H1 (cell line): ENCODE measurements at regions not wholly inside any gene's neighbourhood (a gene's known extent, or its start where the extent isn't known, plus 50 kb on each side); places are given as distances from the start of the nearest gene placed in this dataset.

ENCODE experiments used
- ASH2L ChIP-seq: fragments of 200-600, 300-600 bp; sonication (generic); IDR thresholded peaks from one replicate; pipeline ENCODE4 v1.7.1; 2017; ENCODE audit warnings: low read length
- BCL11A ChIP-seq, 2 experiments: IDR thresholded peaks; one replicate each; pipeline ENCODE4 v1.6.1; 2011; ENCODE audit warnings: low read depth in 2 of 2, low read length in 2 of 2, mild to moderate bottlenecking in 2 of 2
- CBX5 ChIP-seq: fragments of 300-800, 300-1000 bp; sonication (generic); IDR thresholded peaks from 2 replicates; pipeline ENCODE4 v1.7.1; 2016; ENCODE audit warnings: antibody characterized with exemption, low read length, low read depth
- CEBPB ChIP-seq: IDR thresholded peaks from 2 replicates; pipeline ENCODE4 v1.6.1; 2012; ENCODE audit warnings: low read depth, low read length
- EGR1 ChIP-seq: IDR thresholded peaks from 2 replicates; pipeline ENCODE4 v1.6.1; 2011; ENCODE audit warnings: low read depth, low read length, borderline replicate concordance
- GTF2F1 ChIP-seq: IDR thresholded peaks from 2 replicates; pipeline ENCODE4 v1.6.1; 2012; ENCODE audit warnings: low read depth, low read length, improper control_type of control experiment, borderline replicate concordance
- KDM1A ChIP-seq: fragments of 200-600, 300-600 bp; sonication (generic); IDR thresholded peaks from 2 replicates; pipeline ENCODE4 v1.7.1; 2016; ENCODE audit warnings: mild to moderate bottlenecking, low read length, borderline replicate concordance
- NANOG ChIP-seq: IDR thresholded peaks from 2 replicates; pipeline ENCODE4 v1.6.1; 2011; ENCODE audit warnings: low read length, low read depth, mild to moderate bottlenecking, inconsistent platforms; ENCODE audit not compliant: insufficient read depth, poor library complexity, severe bottlenecking
- POLR2AphosphoS5 ChIP-seq: IDR thresholded peaks from 2 replicates; pipeline ENCODE4 v1.6.1; 2011; ENCODE audit warnings: low read depth, low read length
- SIX5 ChIP-seq: IDR thresholded peaks from 2 replicates; pipeline ENCODE4 v1.6.1; 2011; ENCODE audit warnings: mild to moderate bottlenecking, low read depth, low read length
- TAF1 ChIP-seq: IDR thresholded peaks from 2 replicates; pipeline ENCODE4 v1.6.1; 2011; ENCODE audit warnings: mild to moderate bottlenecking, low read depth, low read length
- TCF12 ChIP-seq: IDR thresholded peaks from 2 replicates; pipeline ENCODE4 v1.6.1; 2011; ENCODE audit warnings: low read depth, mild to moderate bottlenecking, low read length
- TF ChIP-seq, protein P1 (sequence below): IDR thresholded peaks from 2 replicates; pipeline ENCODE4 v1.6.1; 2012; ENCODE audit warnings: inconsistent platforms
- TF ChIP-seq, protein P2 (sequence below): IDR thresholded peaks from 2 replicates; pipeline ENCODE4 v1.6.1; 2012; ENCODE audit warnings: low read length, inconsistent platforms
- TF ChIP-seq, protein P3 (sequence below): IDR thresholded peaks from 2 replicates; pipeline ENCODE4 v1.6.1; 2011; ENCODE audit warnings: low read length, improper control_type of control experiment
- TF ChIP-seq, protein P4 (sequence below), 3 experiments: IDR thresholded peaks; 1 replicate in 2 of 3; 2 replicates in 1 of 3; pipeline versions ENCODE4 v1.5.1 to v1.6.1; 2011; ENCODE audit warnings: low read length in 3 of 3, mild to moderate bottlenecking in 3 of 3, inconsistent platforms in 2 of 3, low read depth in 1 of 3, moderate library complexity in 1 of 3; ENCODE audit not compliant: insufficient read depth in 1 of 3; ENCODE audit errors: control extremely low read depth in 1 of 3

DNA sequence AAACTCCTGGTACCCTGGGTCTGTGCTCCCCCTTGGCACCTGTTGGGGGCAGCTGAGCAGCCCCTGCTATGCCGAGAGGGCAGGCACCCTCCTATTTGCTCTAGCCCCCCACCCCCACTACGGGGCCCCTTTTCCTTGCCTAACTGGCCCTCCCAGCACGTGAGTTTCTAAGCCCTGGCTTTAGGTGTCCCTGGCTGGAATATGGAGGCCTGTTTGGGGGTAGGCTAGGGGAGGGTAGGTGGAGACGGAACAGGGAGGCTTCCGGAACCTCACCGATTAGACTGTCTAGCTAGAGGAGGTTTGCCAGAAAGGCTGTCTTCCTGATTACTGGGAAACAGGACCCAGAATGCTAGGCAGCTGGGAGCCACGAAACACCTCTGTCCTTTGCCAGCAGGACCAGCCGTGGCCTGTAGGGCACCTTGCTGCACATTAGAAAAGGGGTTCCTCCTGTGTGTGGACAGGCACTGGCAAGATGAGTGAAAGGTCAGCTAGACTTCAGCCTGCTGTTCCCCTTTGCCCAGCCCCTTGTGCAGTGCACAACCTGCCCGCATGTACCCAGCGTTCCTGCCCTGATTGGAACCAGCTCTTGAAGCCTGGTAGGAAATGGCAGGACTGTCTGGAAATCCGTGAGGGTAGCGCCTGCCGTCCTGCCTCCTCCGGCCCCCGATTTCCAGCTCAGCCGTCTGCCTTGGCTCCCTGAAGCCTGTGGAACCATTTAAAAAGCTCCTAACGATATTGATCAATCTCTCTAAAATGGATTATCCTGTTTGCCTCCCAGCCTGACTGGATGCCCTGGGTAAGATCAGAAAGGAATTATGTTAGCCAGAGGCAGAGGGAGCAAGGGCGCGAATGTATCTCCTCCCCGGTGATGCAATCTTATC, 83.4 kb upstream of the GSE1 start (continued):
- TF ChIP-seq, protein P1, sequence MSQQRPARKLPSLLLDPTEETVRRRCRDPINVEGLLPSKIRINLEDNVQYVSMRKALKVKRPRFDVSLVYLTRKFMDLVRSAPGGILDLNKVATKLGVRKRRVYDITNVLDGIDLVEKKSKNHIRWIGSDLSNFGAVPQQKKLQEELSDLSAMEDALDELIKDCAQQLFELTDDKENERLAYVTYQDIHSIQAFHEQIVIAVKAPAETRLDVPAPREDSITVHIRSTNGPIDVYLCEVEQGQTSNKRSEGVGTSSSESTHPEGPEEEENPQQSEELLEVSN: no peak
- TF ChIP-seq, protein P2, sequence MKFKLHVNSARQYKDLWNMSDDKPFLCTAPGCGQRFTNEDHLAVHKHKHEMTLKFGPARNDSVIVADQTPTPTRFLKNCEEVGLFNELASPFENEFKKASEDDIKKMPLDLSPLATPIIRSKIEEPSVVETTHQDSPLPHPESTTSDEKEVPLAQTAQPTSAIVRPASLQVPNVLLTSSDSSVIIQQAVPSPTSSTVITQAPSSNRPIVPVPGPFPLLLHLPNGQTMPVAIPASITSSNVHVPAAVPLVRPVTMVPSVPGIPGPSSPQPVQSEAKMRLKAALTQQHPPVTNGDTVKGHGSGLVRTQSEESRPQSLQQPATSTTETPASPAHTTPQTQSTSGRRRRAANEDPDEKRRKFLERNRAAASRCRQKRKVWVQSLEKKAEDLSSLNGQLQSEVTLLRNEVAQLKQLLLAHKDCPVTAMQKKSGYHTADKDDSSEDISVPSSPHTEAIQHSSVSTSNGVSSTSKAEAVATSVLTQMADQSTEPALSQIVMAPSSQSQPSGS: no peak
- no peak for TF ChIP-seq SIX5
- 0 out of 2 replicates have a peak, but pooled peaks have one; percentile 7 for TF ChIP-seq CEBPB
- TF ChIP-seq CBX5: no peak
- peak; percentile 31; the same call in 1 of the 2 replicates for TF ChIP-seq EGR1
- peak; percentile 49; the same call in 1 of the 2 replicates for TF ChIP-seq KDM1A
- TF ChIP-seq GTF2F1: no peak
- TF ChIP-seq TAF1: no peak
- TF ChIP-seq, protein P3, sequence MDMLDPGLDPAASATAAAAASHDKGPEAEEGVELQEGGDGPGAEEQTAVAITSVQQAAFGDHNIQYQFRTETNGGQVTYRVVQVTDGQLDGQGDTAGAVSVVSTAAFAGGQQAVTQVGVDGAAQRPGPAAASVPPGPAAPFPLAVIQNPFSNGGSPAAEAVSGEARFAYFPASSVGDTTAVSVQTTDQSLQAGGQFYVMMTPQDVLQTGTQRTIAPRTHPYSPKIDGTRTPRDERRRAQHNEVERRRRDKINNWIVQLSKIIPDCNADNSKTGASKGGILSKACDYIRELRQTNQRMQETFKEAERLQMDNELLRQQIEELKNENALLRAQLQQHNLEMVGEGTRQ: no peak
- TF ChIP-seq POLR2AphosphoS5: no peak
- TF ChIP-seq, protein P4, sequence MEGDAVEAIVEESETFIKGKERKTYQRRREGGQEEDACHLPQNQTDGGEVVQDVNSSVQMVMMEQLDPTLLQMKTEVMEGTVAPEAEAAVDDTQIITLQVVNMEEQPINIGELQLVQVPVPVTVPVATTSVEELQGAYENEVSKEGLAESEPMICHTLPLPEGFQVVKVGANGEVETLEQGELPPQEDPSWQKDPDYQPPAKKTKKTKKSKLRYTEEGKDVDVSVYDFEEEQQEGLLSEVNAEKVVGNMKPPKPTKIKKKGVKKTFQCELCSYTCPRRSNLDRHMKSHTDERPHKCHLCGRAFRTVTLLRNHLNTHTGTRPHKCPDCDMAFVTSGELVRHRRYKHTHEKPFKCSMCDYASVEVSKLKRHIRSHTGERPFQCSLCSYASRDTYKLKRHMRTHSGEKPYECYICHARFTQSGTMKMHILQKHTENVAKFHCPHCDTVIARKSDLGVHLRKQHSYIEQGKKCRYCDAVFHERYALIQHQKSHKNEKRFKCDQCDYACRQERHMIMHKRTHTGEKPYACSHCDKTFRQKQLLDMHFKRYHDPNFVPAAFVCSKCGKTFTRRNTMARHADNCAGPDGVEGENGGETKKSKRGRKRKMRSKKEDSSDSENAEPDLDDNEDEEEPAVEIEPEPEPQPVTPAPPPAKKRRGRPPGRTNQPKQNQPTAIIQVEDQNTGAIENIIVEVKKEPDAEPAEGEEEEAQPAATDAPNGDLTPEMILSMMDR (IDR thresholded peaks at IDR 0.05; ENCODE audit: control extremely low read depth in 1 of 3, insufficient read depth in 1 of 3, low read depth in 1 of 3, low read length in 3 of 3): peak; percentile 13 to 45 (median 42); a peak in 2 of 4 replicates
- no peak for TF ChIP-seq TCF12
- no peak for TF ChIP-seq BCL11A (IDR thresholded peaks at IDR 0.05; ENCODE audit: low read depth in 2 of 2, low read length in 2 of 2)
- no peak for TF ChIP-seq NANOG
- no peak for TF ChIP-seq ASH2L
- TF ChIP-seq, all 59 proteins: peak for 6
